ENCODE measurements at regions not wholly inside any gene's neighbourhood (a gene's known extent, or its start where the extent isn't known, plus 50 kb on each side); places are given as distances from the start of the nearest gene placed in this dataset.
"Not testable (repeated sequence)": the region's sequence is repeated elsewhere in the genome, so short reads cannot be mapped to it uniquely, and the experiment has no call there.

- H3K4me3 Mint-ChIP-seq: no peak overlapping the region
- no peak overlapping the region for H3K27ac Mint-ChIP-seq
- DNase-seq: no peak
- CTCF ChIA-PET: interaction anchor here (1.2 kb wide), 1 partner anchor 82 kb away, joined by 3 read pairs; no protein-coding TSS in a partner anchor
- intact Hi-C loops (cut with micrococcal nuclease): loop anchor here (2.0 kb wide), 1 partner anchor 65 kb away; no protein-coding TSS in a partner anchor
- H3K27me3 Mint-ChIP-seq (ENCODE audit: low read depth): no peaks in the 10 kb centered on the region
- H3K9me3 Mint-ChIP-seq: no peaks in the 10 kb centered on the region
- H3K4me1 Mint-ChIP-seq (ENCODE audit: low read depth): peaks cover 18% of the 10 kb centered on the region
- H3K36me3 Mint-ChIP-seq (ENCODE audit: low read depth): peaks cover 29% of the 10 kb centered on the region
These were observed 83.7 kb upstream of the ZCCHC13 start for GRCh38 chrX:74220277-74220676.

GRCh38 chrX:74218895-74219294, 85.1 kb upstream of the ZCCHC13 start:
- no peaks in the 10 kb centered on the region for H3K27me3 Mint-ChIP-seq (ENCODE audit: low read depth)
- no peaks in the 10 kb centered on the region for H3K9me3 Mint-ChIP-seq
- H3K36me3 Mint-ChIP-seq (ENCODE audit: low read depth): peaks cover 33% of the 10 kb centered on the region
- intact Hi-C loops (cut with micrococcal nuclease): loop anchor here (2.0 to 5.0 kb wide), 2 partner anchors 74 to 1597 kb away; no protein-coding TSS in a partner anchor
- no peak overlapping the region for H3K4me3 Mint-ChIP-seq
- no peak for DNase-seq
- H3K4me1 Mint-ChIP-seq (ENCODE audit: low read depth): peaks cover 18% of the 10 kb centered on the region
- CTCF ChIA-PET: no interaction called here
- no peak overlapping the region for H3K27ac Mint-ChIP-seq

- no peak overlapping the region for H3K27ac Mint-ChIP-seq
- H3K27me3 Mint-ChIP-seq (ENCODE audit: low read depth): no peaks in the 10 kb centered on the region
- peaks cover 18% of the 10 kb centered on the region for H3K4me1 Mint-ChIP-seq (ENCODE audit: low read depth)
- intact Hi-C loops (cut with micrococcal nuclease): loop anchor here (5.0 kb wide), 1 partner anchor 1594 kb away; no protein-coding TSS in a partner anchor
- no peak overlapping the region for H3K4me3 Mint-ChIP-seq
- no peak for DNase-seq
- peaks cover 35% of the 10 kb centered on the region for H3K36me3 Mint-ChIP-seq (ENCODE audit: low read depth)
- H3K9me3 Mint-ChIP-seq: no peaks in the 10 kb centered on the region
- CTCF ChIA-PET: interaction anchor here (0.6 kb wide), 1 partner anchor 212 kb away, joined by 3 read pairs; no protein-coding TSS in a partner anchor
These were observed 87.6 kb upstream of the ZCCHC13 start for GRCh38 chrX:74216421-74216820.

GRCh38 chrX:74211911-74212310, 92.1 kb upstream of the ZCCHC13 start:
- DNase-seq: no peak
- peaks cover 34% of the 10 kb centered on the region for H3K36me3 Mint-ChIP-seq (ENCODE audit: low read depth)
- no peaks in the 10 kb centered on the region for H3K9me3 Mint-ChIP-seq
- intact Hi-C loops (cut with micrococcal nuclease): no loop called here
- H3K4me1 Mint-ChIP-seq (ENCODE audit: low read depth): no peaks in the 10 kb centered on the region
- no peaks in the 10 kb centered on the region for H3K27me3 Mint-ChIP-seq (ENCODE audit: low read depth)
- H3K27ac Mint-ChIP-seq: no peak overlapping the region
- CTCF ChIA-PET: no interaction called here
- no peak overlapping the region for H3K4me3 Mint-ChIP-seq

- H3K27ac Mint-ChIP-seq: no peak overlapping the region
- no peaks in the 10 kb centered on the region for H3K27me3 Mint-ChIP-seq (ENCODE audit: low read depth)
- CTCF ChIA-PET: no interaction called here
- intact Hi-C loops (cut with micrococcal nuclease): no loop called here
- no peaks in the 10 kb centered on the region for H3K4me1 Mint-ChIP-seq (ENCODE audit: low read depth)
- no peaks in the 10 kb centered on the region for H3K9me3 Mint-ChIP-seq
- H3K4me3 Mint-ChIP-seq: no peak overlapping the region
- DNase-seq: no peak
- peaks cover 21% of the 10 kb centered on the region for H3K36me3 Mint-ChIP-seq (ENCODE audit: low read depth)
These were observed 96.4 kb upstream of the ZCCHC13 start for GRCh38 chrX:74207539-74207938.

GRCh38 chrX:74195605-74196004, 108.4 kb upstream of the ZCCHC13 start:
- Mint-ChIP-seq H3K9me3 (peaks cover 19% of the 10 kb centered on the region), H3K4me3 (no peak overlapping the region), H3K4me1 (ENCODE audit: low read depth) (no peaks in the 10 kb centered on the region), H3K27ac (no peak overlapping the region), H3K27me3 (ENCODE audit: low read depth) (no peaks in the 10 kb centered on the region), H3K36me3 (ENCODE audit: low read depth) (no peaks in the 10 kb centered on the region)
- no peak for DNase-seq
- CTCF ChIA-PET: no interaction called here
- intact Hi-C loops (cut with micrococcal nuclease): no loop called here

- no peak for DNase-seq
- H3K4me1 Mint-ChIP-seq (ENCODE audit: low read depth): no peaks in the 10 kb centered on the region
- no peak overlapping the region for H3K4me3 Mint-ChIP-seq
- peaks cover 19% of the 10 kb centered on the region for H3K9me3 Mint-ChIP-seq
- H3K27ac Mint-ChIP-seq: no peak overlapping the region
- H3K36me3 Mint-ChIP-seq (ENCODE audit: low read depth): no peaks in the 10 kb centered on the region
- intact Hi-C loops (cut with micrococcal nuclease): no loop called here
- CTCF ChIA-PET: no interaction called here
- no peaks in the 10 kb centered on the region for H3K27me3 Mint-ChIP-seq (ENCODE audit: low read depth)
These were observed 108.9 kb upstream of the ZCCHC13 start for GRCh38 chrX:74195120-74195519.

- Mint-ChIP-seq H3K9me3 (peaks cover 7% of the 10 kb centered on the region), H3K36me3 (ENCODE audit: low read depth) (no peaks in the 10 kb centered on the region), H3K27me3 (ENCODE audit: low read depth) (no peaks in the 10 kb centered on the region), H3K27ac (no peak overlapping the region), H3K4me3 (no peak overlapping the region), H3K4me1 (ENCODE audit: low read depth) (no peaks in the 10 kb centered on the region)
- DNase-seq: no peak
- intact Hi-C loops (cut with micrococcal nuclease): no loop called here
- CTCF ChIA-PET: no interaction called here
These were observed 116.8 kb upstream of the ZCCHC13 start for GRCh38 chrX:74187211-74187610.

- H3K27me3 Mint-ChIP-seq (ENCODE audit: low read depth); H3K27ac Mint-ChIP-seq; intact Hi-C loops (cut with micrococcal nuclease); CTCF ChIA-PET; H3K36me3 Mint-ChIP-seq (ENCODE audit: low read depth); H3K9me3 Mint-ChIP-seq; DNase-seq; H3K4me1 Mint-ChIP-seq (ENCODE audit: low read depth); H3K4me3 Mint-ChIP-seq: not testable (repeated sequence)
These were observed 120.9 kb upstream of the ZCCHC13 start for GRCh38 chrX:74183047-74183446.

- H3K27ac Mint-ChIP-seq; H3K4me3 Mint-ChIP-seq; intact Hi-C loops (cut with micrococcal nuclease); DNase-seq; H3K9me3 Mint-ChIP-seq; H3K36me3 Mint-ChIP-seq (ENCODE audit: low read depth); H3K27me3 Mint-ChIP-seq (ENCODE audit: low read depth); H3K4me1 Mint-ChIP-seq (ENCODE audit: low read depth); CTCF ChIA-PET: not testable (repeated sequence)
These were observed 122.0 kb upstream of the ZCCHC13 start for GRCh38 chrX:74181976-74182375.

- no peaks in the 10 kb centered on the region for H3K4me1 Mint-ChIP-seq (ENCODE audit: low read depth)
These were observed 123.3 kb upstream of the ZCCHC13 start for GRCh38 chrX:74180716-74181115.

GRCh38 chrX:74179990-74180389, 124.0 kb upstream of the ZCCHC13 start:
- DNase-seq: no peak
- CTCF ChIA-PET: no interaction called here
- Mint-ChIP-seq H3K27me3 (ENCODE audit: low read depth) (no peaks in the 10 kb centered on the region), H3K36me3 (ENCODE audit: low read depth) (no peaks in the 10 kb centered on the region), H3K27ac (no peak overlapping the region), H3K4me1 (ENCODE audit: low read depth) (no peaks in the 10 kb centered on the region), H3K9me3 (no peaks in the 10 kb centered on the region), H3K4me3 (no peak overlapping the region)
- intact Hi-C loops (cut with micrococcal nuclease): no loop called here

More at GRCh38 chrX:74180716-74181115, 123.3 kb upstream of the ZCCHC13 start:
- Mint-ChIP-seq H3K9me3 (no peaks in the 10 kb centered on the region), H3K27ac (no peak overlapping the region), H3K27me3 (ENCODE audit: low read depth) (no peaks in the 10 kb centered on the region), H3K36me3 (ENCODE audit: low read depth) (no peaks in the 10 kb centered on the region), H3K4me3 (no peak overlapping the region)
- CTCF ChIA-PET: no interaction called here
- intact Hi-C loops (cut with micrococcal nuclease): no loop called here
- no peak for DNase-seq

- H3K9me3 Mint-ChIP-seq: peaks cover under 1% of the 10 kb centered on the region
- CTCF ChIA-PET: interaction anchor here (0.6 kb wide), 1 partner anchor 355 kb away, joined by 3 read pairs; no protein-coding TSS in a partner anchor
- no peaks in the 10 kb centered on the region for H3K4me1 Mint-ChIP-seq (ENCODE audit: low read depth)
- H3K27ac Mint-ChIP-seq: no peak overlapping the region
- H3K36me3 Mint-ChIP-seq (ENCODE audit: low read depth): no peaks in the 10 kb centered on the region
- intact Hi-C loops (cut with micrococcal nuclease): no loop called here
- no peak for DNase-seq
- H3K27me3 Mint-ChIP-seq (ENCODE audit: low read depth): no peaks in the 10 kb centered on the region
- no peak overlapping the region for H3K4me3 Mint-ChIP-seq
These were observed 124.5 kb upstream of the ZCCHC13 start for GRCh38 chrX:74179499-74179898.
